ENCODE measurements at regions not wholly inside any gene's neighbourhood (a gene's known extent, or its start where the extent isn't known, plus 50 kb on each side); places are given as distances from the start of the nearest gene placed in this dataset.

GRCh38 chr11:95690100-95690499, 99.5 kb downstream of the FAM76B start:
- no peak for DNase-seq

GRCh38 chr11:95688501-95689222, 100.9 kb downstream of the FAM76B start:
- DNase-seq: no peak

- no peak for DNase-seq
These were observed 101.6 kb downstream of the FAM76B start for GRCh38 chr11:95688015-95688414.

- DNase-seq: no peak
These were observed 103.3 kb downstream of the FAM76B start for GRCh38 chr11:95686265-95686664.

- DNase-seq: no peak
These were observed 104.9 kb downstream of the FAM76B start for GRCh38 chr11:95684701-95685100.

GRCh38 chr11:95684170-95684569, 105.4 kb downstream of the FAM76B start:
- no peak for DNase-seq

- DNase-seq: no peak
These were observed 107.0 kb downstream of the FAM76B start for GRCh38 chr11:95682552-95682951.

- DNase-seq: no peak
These were observed 109.2 kb downstream of the FAM76B start for GRCh38 chr11:95680169-95680929.

GRCh38 chr11:95678988-95679387, 110.6 kb downstream of the FAM76B start:
- DNase-seq: no peak

GRCh38 chr11:95676308-95676707, 113.3 kb downstream of the FAM76B start:
- DNase-seq: no peak

GRCh38 chr11:95675585-95675984, 114.0 kb downstream of the FAM76B start:
- DNase-seq: no peak

- DNase-seq: no peak
These were observed 114.8 kb downstream of the FAM76B start for GRCh38 chr11:95674657-95675358.

GRCh38 chr11:95671768-95672167, 117.8 kb downstream of the FAM76B start:
- DNase-seq: no peak

- DNase-seq: no peak
These were observed 121.5 kb downstream of the FAM76B start for GRCh38 chr11:95668131-95668530.

GRCh38 chr11:95661162-95661561, 128.4 kb downstream of the FAM76B start:
- DNase-seq: no peak

GRCh38 chr11:95660038-95660437, 129.5 kb downstream of the FAM76B start:
- no peak for DNase-seq

- DNase-seq: no peak
These were observed 130.5 kb downstream of the FAM76B start for GRCh38 chr11:95659088-95659487.

- DNase-seq: no peak
These were observed 134.0 kb downstream of the FAM76B start for GRCh38 chr11:95655536-95655935.

GRCh38 chr11:95653680-95654079, 135.9 kb downstream of the FAM76B start:
- DNase-seq: no peak

GRCh38 chr11:95653099-95653498, 136.5 kb downstream of the FAM76B start:
- no peak for DNase-seq

GRCh38 chr11:95652002-95652472, 137.5 kb downstream of the FAM76B start:
- no peak for DNase-seq

GRCh38 chr11:95650276-95650675, 139.3 kb downstream of the FAM76B start:
- DNase-seq: no peak

- no peak for DNase-seq
These were observed 141.7 kb downstream of the FAM76B start for GRCh38 chr11:95647871-95648270.

GRCh38 chr11:95647355-95647754, 142.2 kb downstream of the FAM76B start:
- DNase-seq: no peak

Measured in stimulated activated CD4-positive, alpha-beta T cell treated with anti-CD3 and anti-CD28 coated beads, Interleukin-12 subunit alpha, Interleukin-12 subunit beta, amount 100 ng/mL, for 4 hours (primary cell).